Mesodermal cell (in vitro differentiated cells): ENCODE measurements at regions not wholly inside any gene's neighbourhood (a gene's known extent, or its start where the extent isn't known, plus 50 kb on each side); places are given as distances from the start of the nearest gene placed in this dataset.
A peak's percentile ranks its signal among the peaks of the same experiment; 100 is the strongest.

Experiments
- H3K27ac ChIP-seq: 2 replicates; pipeline ENCODE4 v1.7.0; 2013; ENCODE audit warnings: mild to moderate bottlenecking, low read depth, low read length, moderate library complexity; ENCODE audit not compliant: severe bottlenecking
- H3K36me3 ChIP-seq: 2 replicates; pipeline ENCODE4 v1.7.1; 2013; ENCODE audit warnings: mild to moderate bottlenecking, low read length, moderate library complexity; ENCODE audit not compliant: control insufficient read depth, insufficient read depth
- H3K4me1 ChIP-seq: one replicate; pipeline ENCODE4 v1.7.1; 2013; ENCODE audit warnings: mild to moderate bottlenecking, low read length; ENCODE audit not compliant: insufficient read depth, control insufficient read depth, poor library complexity, severe bottlenecking
- H3K4me3 ChIP-seq: 2 replicates; pipeline ENCODE4 v1.7.0; 2013; ENCODE audit warnings: low read length, control low read depth, mild to moderate bottlenecking; ENCODE audit not compliant: insufficient read depth, poor library complexity, severe bottlenecking; ENCODE audit errors: extremely low read depth
- H3K9me3 ChIP-seq: 2 replicates; pipeline ENCODE4 v1.7.1; 2013; ENCODE audit warnings: mild to moderate bottlenecking, low read length, moderate library complexity; ENCODE audit not compliant: control insufficient read depth
- WGBS, 2 experiments: methylation state at CpG; one replicate each; pipeline ENCODE4 v1.1.5; 2013; ENCODE audit warnings: missing lambda C conversion rate in 2 of 2; ENCODE audit not compliant: insufficient coverage in 2 of 2; 5-methylcytosine and 5-hydroxymethylcytosine counted together

DNA sequence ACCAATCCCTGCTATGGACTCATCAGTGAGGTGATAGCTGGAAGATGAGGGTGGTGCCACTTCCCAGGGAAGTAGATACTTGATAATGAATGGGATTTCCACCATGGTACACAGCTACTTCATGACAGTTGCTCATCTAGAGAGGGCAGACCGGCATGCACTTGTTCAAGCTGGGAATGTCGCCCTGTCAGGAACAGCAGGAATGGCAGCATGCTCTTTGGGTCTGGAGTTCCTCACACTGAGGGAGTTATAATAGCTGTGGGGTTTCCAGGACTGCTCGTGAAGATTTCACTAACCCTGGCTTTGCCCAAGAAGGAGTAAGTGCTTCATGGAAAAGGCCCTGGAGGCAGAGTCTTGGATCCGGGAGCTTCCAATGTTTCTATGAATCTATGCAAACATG, 129.2 kb downstream of the PSMG1 start:
- Histone ChIP-seq H3K9me3 (no peaks in the 10 kb centered on the region), H3K36me3 (no peaks in the 10 kb centered on the region), H3K4me3 (no peak overlapping the region), H3K4me1 (peaks cover 8% of the 10 kb centered on the region), H3K27ac (no peak overlapping the region)
- WGBS, 2 experiments, result 94 to 100% methylated on average over 3 to 4 of the region's 4 CpGs

DNA sequence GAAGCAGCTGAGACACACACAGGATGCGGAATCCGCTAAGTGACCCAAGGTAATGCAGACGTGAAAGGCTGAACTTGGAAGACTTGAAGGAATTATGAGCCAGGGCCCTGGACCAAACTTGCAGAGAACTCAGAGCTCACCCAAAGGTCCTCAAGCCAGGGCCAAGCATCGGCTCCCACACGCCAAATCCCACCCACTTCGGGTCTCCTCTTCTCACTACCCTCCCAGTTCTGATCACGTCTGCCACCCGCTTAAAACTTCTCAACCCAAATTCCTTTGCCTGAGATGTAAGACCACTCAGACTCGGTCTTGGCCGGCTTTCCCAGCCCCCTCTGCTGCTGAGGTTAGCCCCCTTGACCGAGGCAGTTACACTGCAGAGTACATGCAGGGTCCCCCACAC, 130.1 kb downstream of the PSMG1 start:
- no peak overlapping the region for H3K4me3 ChIP-seq
- H3K27ac ChIP-seq, result no peak overlapping the region
- no peaks in the 10 kb centered on the region for H3K9me3 ChIP-seq
- H3K36me3 ChIP-seq, result no peaks in the 10 kb centered on the region
- WGBS, 2 experiments, result 87 to 90% methylated on average over 11 of the region's 11 CpGs
- H3K4me1 ChIP-seq, result peaks cover 8% of the 10 kb centered on the region

DNA sequence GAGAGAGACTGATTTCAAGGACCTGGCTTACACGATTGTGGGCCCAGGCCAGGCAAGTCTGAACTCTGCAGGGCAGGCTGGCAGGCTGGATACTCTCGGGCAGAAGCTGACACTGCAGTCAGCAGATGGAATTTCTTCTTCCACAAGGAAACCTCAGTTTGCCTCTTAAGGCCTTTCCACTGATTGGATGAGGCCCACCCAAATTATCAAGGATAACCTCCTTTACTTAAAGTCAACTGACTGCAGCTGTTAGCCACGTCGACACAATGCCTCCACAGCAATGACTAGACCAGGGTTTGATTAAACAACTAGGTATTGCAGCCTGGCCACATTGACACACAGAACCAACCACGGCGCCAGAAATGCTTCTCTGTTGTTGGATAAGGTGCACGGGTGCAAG, 130.5 kb downstream of the PSMG1 start:
- 95 to 96% methylated on average over 5 to 7 of the region's 7 CpGs for WGBS, 2 experiments
- no peak overlapping the region for H3K27ac ChIP-seq

DNA sequence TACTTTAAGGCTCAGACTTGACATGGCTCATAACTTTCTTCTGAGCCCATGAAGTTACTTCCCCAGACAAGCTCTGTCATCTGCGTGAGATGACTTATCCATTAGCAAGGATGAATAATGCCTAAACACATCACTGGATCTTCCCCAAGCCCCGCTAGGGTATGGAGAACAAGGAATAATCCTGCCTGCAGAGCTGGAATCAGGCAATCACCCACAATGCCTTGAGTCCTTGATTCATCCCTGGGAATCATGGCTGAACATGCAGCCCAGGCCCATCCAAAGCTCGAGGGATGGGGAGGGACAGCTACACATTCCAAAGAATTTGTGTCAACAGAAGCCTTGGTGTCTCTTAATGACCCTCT, 131.7 kb downstream of the PSMG1 start:
- Histone ChIP-seq H3K4me1 (peaks cover 8% of the 10 kb centered on the region), H3K9me3 (no peaks in the 10 kb centered on the region), H3K36me3 (no peaks in the 10 kb centered on the region), H3K27ac (no peak overlapping the region), H3K4me3 (no peak overlapping the region)
- 93 to 95% methylated on average over 2 to 3 of the region's 3 CpGs for WGBS, 2 experiments

More for the DNA sequence above, 130.5 kb downstream of the PSMG1 start:
- H3K4me3 ChIP-seq, result no peak overlapping the region
- no peaks in the 10 kb centered on the region for H3K36me3 ChIP-seq
- H3K9me3 ChIP-seq, result no peaks in the 10 kb centered on the region
- peaks cover 8% of the 10 kb centered on the region for H3K4me1 ChIP-seq

DNA sequence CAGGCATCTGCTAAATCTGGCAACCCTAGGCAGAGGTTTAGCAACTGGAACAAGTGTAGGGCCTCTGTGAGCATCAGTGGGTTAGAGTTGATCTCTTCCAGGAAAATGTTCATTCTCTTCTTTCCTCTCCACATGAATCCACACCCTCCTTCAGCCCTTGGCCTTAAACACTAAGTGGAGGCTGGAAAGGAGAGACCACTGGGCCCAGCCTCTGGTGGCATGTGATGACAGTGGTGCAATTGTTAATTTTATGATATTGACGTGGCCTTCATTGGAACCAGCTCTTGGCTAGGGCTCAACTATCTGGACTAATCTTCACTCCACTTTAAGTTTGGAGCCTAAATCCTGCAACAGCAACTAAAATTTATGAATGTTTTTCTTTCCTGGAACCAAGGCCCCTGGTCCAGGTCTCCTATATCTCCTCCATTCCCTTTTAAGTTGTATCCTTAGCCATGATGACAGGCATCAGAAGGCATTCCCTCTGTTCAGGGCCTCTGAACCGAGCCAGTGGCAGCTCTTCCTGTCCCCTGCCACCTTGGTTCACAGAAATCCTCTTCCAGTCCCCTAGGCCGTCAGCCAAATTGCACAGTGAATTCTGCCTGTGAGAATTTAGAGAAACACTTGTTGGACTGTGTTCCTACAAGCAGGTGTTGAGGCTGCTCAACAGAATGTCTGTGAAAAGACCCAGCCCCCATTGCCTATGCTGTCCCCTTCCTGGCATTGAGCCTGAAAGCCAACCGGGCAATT, 132.2 kb downstream of the PSMG1 start:
- Histone ChIP-seq H3K4me3 (no peak overlapping the region), H3K9me3 (no peaks in the 10 kb centered on the region), H3K4me1 (peaks cover 8% of the 10 kb centered on the region), H3K27ac (no peak overlapping the region), H3K36me3 (no peaks in the 10 kb centered on the region)
- 89 to 90% methylated on average over 2 to 3 of the region's 4 CpGs for WGBS, 2 experiments

DNA sequence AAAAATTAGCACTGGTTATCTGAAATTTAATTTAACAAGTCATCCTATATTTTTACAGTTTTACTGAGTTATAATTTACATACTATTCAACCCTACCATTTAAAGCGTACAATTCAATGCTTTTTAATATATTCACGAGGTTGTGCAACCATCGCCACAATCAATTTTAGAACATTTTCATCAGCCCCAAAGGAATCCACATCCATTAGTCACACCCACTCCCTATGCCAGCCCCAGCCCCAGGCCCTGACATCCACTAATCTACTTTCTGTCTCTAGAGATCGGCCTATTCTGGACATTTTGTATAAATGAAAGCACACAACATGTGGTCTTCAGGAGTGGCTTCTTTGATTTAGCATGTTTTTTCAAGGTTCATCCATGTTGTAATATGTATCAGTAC, 134.7 kb downstream of the PSMG1 start:
- no peak overlapping the region for H3K27ac ChIP-seq
- H3K4me1 ChIP-seq, result peaks cover 8% of the 10 kb centered on the region
- H3K9me3 ChIP-seq, result no peaks in the 10 kb centered on the region
- WGBS, 2 experiments, result 95 to 100% methylated on average over 3 to 4 of the region's 4 CpGs
- no peak overlapping the region for H3K4me3 ChIP-seq
- H3K36me3 ChIP-seq, result no peaks in the 10 kb centered on the region

DNA sequence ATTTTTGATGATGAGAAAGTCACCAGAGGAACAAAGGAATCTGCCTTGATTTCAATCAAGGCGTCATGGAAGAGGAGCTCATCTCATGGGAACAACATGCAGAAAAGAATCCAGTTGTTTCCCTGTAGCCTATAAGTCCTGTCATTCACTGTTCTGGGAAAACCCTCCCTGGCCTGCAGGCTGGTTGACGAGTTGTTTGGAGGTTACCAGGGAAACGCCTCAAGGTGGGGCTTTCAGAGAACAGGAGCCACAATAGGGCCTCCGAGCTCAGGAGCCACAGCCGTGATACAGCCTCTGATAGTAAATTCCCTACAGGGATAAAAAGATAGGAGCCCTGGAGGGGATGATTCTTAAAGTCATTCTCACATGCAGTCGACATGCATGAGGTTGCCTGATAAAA, 135.2 kb downstream of the PSMG1 start:
- no peaks in the 10 kb centered on the region for H3K9me3 ChIP-seq
- no peaks in the 10 kb centered on the region for H3K36me3 ChIP-seq
- WGBS, 2 experiments, result 18 to 21% methylated on average over 3 to 5 of the region's 6 CpGs
- H3K4me1 ChIP-seq, result peaks cover 8% of the 10 kb centered on the region
- no peak overlapping the region for H3K4me3 ChIP-seq
- peak overlapping the region; percentile 37 for H3K27ac ChIP-seq

DNA sequence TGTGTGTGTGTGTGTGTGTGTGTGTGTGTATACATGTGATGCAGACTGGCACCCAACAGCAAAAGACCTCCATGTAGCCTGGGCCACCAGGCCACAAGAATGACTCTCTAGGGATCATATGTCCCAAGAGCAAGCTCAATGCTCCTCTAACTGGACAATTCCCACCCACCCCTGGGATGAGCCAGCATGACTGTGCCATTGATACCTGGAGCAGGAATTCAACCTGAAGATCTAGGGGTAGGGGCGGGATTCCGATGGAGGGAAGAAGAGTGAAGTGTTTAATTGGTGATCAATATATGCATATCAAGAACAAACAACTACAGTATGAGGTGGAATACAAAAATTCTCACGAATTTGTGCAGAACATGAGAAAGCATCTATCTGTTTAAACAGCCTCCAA, 136.2 kb downstream of the PSMG1 start:
- H3K36me3 ChIP-seq, result no peaks in the 10 kb centered on the region
- no peak overlapping the region for H3K4me3 ChIP-seq
- H3K9me3 ChIP-seq, result no peaks in the 10 kb centered on the region
- peaks cover 8% of the 10 kb centered on the region for H3K4me1 ChIP-seq
- WGBS, 2 experiments, result 83% methylated on average over 1 of the region's 3 CpGs; no CpG with 5 or more reads in 1 of the 2 experiments
- no peak overlapping the region for H3K27ac ChIP-seq

DNA sequence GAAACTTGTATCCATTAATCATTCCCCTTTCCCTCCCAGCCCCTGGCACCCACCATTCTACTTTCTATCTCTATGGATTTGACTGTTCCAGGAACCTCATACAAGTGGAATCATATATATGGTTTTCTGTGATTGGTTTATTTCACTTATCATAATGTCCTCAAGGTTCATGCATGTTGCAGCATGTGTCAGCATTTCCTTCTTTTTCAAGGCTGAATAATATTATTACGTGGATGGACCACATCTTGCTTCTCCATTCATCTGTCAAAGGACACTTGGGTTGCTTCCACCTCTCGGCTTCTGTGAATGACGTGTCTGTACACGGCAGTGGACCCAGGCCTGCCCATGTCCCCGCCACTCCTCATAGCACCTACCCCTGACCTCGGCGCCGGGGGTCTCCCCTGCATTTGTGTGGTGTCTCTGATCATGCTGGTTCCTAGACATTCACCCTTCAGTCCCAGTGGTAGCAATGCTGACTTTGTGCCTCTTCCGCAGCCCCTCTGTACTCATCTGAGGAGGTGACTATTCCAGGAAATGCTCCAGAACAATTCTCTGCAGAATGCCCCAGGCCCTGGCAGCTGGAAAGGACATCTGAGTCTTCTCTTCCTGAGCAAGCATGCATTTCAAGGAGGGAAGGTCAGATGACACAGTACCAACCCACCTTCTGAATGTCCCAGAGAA, 136.9 kb downstream of the PSMG1 start:
- Histone ChIP-seq H3K36me3 (no peaks in the 10 kb centered on the region), H3K4me3 (no peak overlapping the region), H3K4me1 (peaks cover 3% of the 10 kb centered on the region), H3K27ac (no peak overlapping the region), H3K9me3 (no peaks in the 10 kb centered on the region)
- WGBS, 2 experiments, result 90 to 92% methylated on average over 9 of the region's 9 CpGs

DNA sequence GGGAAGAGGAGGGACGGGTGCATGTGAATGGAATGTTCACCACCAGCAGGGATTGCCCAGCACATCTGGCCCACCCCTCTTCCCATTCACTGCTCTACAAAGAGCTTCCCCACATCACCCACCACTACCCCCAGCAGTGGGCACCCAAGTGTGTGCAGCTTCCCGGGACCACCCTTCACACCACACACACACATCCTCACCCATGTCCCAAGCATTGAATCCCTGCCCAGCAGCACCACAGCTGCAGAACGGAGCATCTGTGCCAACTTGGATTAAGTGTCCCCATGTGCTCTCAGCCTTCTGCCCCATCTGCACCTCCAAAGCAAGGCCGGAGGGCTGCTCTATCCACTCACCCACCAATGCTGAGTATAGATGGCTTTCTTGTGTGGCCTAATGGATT, 141.4 kb downstream of the PSMG1 start:
- Histone ChIP-seq H3K36me3 (no peaks in the 10 kb centered on the region), H3K4me1 (peaks cover 12% of the 10 kb centered on the region), H3K27ac (no peak overlapping the region), H3K9me3 (no peaks in the 10 kb centered on the region), H3K4me3 (no peak overlapping the region)
- 88 to 100% methylated on average over 1 of the region's 4 CpGs for WGBS, 2 experiments

DNA sequence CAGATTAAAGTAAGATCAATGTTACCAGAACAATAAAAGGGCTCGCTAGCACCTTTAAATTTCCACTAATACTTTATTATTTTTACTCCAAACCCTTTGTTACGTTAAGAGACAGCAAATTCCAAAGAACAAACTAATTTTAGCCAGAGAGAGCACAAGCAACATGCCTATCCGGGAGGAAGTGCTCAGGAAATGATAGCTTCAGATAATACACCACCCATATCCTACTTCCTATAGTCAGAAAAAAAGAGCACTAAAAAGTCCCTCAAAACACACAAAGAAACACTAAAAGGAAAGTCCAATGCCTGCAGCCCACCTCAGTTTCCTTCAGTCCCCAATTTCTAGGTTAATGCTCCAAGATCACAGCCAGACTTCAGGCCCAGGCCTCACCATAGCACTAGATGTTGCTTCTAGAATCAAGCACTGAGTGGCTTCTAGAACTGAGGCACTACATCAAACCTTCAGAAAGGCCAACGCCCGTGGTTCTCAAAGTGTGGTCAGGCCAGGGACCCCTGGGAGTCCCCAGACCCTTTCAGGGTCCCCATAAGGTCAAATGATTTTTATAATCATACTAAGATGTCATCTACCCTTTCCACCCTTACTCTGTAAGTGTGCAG, 142.6 kb downstream of the PSMG1 start:
- H3K9me3 ChIP-seq, result no peaks in the 10 kb centered on the region
- WGBS, 2 experiments, result 69 to 87% methylated on average over 2 to 4 of the region's 5 CpGs
- H3K27ac ChIP-seq, result peak overlapping the region; percentile 14
- no peak overlapping the region for H3K4me3 ChIP-seq
- peaks cover 12% of the 10 kb centered on the region for H3K4me1 ChIP-seq
- H3K36me3 ChIP-seq, result no peaks in the 10 kb centered on the region
